Occipital lobe (tissue), 1 donor: ENCODE measurements at regions not wholly inside any gene's neighbourhood (a gene's known extent, or its start where the extent isn't known, plus 50 kb on each side); places are given as distances from the start of the nearest gene placed in this dataset.
"Not testable (repeated sequence)": the region's sequence is repeated elsewhere in the genome, so short reads cannot be mapped to it uniquely, and the experiment has no call there.

Experiments used
- DNase-seq: peaks from one replicate; lab custom pipeline; 2025; lab: John Stamatoyannopoulos, UW

DNA sequence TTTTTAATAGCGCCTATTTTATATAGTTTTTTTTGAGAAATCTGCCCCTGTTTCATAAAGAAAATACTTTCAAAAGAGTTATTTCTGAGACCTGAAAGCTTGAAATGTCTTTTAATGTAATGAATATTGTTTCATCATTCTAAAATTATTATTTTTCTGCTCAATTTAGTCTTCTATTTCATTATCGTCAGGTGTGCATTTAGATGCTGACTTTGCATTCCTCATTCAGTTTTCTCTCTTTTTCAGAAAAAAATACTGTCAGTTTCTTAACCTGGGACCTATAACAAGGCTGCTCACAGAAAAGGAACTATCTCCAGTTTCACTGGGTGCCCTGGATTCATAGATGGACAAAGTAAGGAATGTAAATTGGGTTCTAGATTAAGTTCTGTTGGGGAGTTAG is 1631.7 kb downstream of the SUCLG1 start:
- no peak for DNase-seq

DNA sequence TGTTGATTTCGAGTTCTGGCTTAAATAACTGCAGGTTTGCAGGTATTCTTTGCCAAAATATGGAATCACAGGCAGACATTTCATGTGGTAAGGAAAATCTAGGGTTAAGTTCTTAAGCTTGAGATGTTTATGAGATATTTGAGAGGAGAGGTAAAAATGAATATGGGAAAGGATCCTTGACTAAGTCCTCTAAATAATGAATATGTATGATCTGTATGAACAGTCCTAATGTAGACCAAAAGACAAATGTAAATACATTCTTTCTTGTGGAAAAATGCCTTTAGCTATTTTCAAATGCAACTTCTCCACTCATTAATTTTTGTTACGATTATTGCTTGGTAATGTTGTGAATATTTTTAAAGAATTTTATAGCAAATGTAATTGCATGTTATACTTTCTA is 1632.6 kb downstream of the SUCLG1 start:
- no peak for DNase-seq

- no peak for DNase-seq
Observed at GRCh38 chr2:82825410-82826090, 1633.5 kb downstream of the SUCLG1 start.

GRCh38 chr2:82823892-82824291 is 1635.2 kb downstream of the SUCLG1 start:
- DNase-seq: no peak

DNA sequence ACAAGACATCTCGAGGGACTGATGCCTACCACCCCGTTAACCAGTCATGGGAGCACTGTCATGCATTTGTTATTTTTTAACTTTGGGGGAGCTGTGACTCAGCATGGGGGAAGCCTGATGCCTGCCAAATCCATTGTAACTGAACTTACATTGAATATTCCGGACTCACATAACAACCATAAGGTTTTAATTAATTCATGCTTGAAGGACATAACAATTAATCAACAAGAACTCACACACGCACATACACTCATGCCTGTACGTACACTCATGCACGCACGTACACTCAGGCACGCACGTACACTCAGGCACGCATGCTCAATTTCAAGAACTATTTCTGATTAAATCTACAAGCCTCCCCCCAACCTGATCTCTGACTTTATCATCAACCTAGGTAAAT is 1639.1 kb downstream of the SUCLG1 start:
- no peak for DNase-seq

DNA sequence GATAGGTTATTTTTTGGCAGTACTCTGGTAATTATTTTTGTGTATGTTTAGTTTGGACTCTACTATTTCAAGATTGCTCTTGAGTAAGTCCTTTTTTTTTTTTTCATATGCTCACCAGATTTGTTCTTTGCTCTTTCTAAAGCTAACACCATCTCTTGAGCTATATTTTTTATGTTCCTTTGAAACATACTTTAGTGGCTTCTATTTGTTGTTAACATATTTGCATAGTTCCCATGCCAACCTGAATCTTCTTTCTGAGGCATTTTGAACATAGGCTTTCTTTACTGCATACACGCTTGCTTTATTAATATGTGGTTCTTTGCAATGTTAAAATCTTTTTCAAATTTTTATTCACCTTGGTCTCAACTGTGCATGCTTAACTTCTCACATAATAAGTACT is 1644.9 kb downstream of the SUCLG1 start:
- DNase-seq: no peak

DNA sequence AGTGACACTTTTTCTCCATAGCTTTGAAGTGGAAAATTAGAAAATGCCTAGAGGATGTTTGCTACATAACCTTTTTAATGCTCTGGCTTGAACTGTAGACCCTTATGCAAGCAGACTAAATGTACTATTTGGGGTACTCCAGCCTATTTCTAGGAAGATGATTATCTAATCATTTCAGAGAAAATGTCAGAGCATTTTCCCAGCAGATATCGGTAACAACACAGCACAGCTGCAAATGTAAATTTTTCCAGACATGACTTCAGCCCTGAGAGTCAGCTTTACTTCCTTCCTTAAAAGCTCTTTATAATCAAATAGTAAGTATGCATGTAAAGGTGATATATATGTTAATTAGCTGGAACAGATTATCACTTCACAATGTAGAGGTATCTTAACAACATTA is 1647.1 kb downstream of the SUCLG1 start:
- no peak for DNase-seq

- no peak for DNase-seq
Observed at GRCh38 chr2:82803307-82803706, 1655.8 kb downstream of the SUCLG1 start.

DNA sequence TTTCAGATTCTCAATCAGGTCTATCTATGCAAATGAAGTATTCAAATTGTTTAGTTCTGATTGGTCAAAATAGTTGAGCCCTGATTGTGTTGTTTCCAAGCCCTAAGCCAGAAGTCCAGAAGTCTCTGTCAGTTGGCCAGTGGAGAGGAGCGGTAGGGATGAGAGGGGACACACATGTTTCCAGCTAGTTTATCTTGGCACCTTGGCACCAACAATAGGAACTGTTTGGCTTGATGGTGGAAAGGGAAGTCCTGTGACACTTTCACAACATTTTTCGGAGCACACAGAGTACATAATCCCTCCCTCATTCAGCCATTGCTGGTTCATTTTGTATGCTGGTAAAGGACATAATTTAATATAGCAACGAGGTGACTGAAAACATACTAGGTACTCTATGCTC is 1661.6 kb downstream of the SUCLG1 start:
- no peak for DNase-seq

- no peak for DNase-seq
Observed at GRCh38 chr2:82796132-82796531, 1662.9 kb downstream of the SUCLG1 start.

- no peak for DNase-seq
Observed at GRCh38 chr2:82795446-82795845, 1663.6 kb downstream of the SUCLG1 start.

- DNase-seq: no peak
Observed at GRCh38 chr2:82793711-82794435, 1665.2 kb downstream of the SUCLG1 start.

DNA sequence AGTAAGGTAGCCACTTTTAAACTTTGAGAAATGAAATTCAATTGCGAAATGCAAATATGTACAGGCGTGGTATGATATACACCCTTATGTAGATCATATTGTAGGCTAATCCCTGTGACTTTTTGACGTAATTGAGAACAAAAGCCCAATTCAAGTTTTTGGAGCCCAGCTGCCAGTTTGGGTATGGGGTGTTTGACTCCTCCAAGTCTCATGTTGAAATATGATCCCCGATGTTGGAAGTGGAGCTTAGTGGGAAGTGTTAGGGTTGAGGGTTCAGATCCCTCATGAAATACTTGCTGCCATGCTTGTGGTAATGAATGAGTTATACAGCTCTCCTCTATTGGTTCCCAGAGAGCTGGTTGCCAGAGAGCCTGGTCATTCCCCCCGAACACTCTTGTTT is 1666.8 kb downstream of the SUCLG1 start:
- no peak for DNase-seq

GRCh38 chr2:82790206-82791021 is 1668.7 kb downstream of the SUCLG1 start:
- no peak for DNase-seq

- DNase-seq: no peak
Observed at GRCh38 chr2:82789851-82790205, 1669.3 kb downstream of the SUCLG1 start.

GRCh38 chr2:82781176-82781915 is 1677.7 kb downstream of the SUCLG1 start:
- DNase-seq: no peak

- no peak for DNase-seq
Observed at GRCh38 chr2:82780050-82780449, 1679.0 kb downstream of the SUCLG1 start.

GRCh38 chr2:82752396-82752795 is 1706.7 kb downstream of the SUCLG1 start:
- DNase-seq: no peak

DNA sequence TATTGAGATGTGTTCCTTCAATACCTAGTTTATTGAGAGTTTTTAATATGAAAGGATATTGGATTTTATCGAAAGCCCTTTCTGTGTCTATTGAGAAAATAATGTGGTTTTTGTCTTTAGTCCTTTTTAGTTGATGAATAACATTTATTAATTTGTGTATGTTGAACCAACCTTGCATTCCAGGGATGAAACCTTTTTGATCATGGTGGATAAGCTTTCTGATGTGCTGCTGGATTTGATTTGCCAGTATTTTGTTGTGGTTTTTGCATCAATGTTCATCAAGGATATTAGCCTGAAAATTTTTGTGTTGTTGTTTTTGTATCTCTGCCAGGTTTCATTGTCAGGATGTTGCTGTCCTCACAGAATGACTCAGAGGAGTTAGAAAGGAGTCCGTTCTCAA is 1710.4 kb downstream of the SUCLG1 start:
- no peak for DNase-seq

- DNase-seq: no peak
Observed at GRCh38 chr2:82740527-82740926, 1718.6 kb downstream of the SUCLG1 start.

DNA sequence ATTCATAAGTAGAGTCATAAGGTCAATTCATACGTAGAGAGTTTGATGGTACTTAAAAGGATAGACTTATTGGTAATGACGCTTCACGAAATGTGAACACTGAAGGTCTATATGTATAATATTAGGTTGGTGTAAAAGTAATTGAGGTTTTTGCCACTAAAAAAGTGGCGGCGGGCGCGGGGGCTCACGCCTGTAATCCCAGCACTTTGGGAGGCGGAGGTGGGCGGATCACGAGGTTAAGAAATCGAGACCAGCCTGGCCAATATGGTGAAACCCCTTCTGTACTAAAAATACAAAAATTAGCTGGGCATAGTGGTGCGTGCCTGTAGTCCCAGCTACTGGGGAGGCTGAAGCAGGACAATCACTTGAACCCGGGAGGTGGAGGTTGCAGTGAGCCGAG is 1721.1 kb downstream of the SUCLG1 start:
- not testable (repeated sequence) for DNase-seq

DNA sequence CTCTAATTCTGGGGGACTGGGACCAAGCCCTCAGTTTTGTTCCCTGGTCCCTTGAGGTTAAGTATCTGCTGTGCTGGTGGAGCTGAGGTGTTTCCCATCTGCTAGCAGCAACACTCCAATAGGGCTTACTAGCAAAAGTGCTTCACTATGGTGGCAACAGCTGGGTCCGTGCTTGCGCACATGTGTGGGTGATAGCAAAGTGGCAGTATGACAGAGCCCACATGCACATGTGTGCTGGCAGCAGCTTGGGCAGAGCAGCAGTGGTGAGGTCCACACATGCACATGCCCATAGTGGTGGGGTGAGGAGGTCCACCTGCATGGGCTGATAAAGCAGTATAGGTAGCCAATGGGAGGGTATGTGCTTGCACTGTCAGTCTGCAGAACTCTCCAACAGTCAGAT is 1723.7 kb downstream of the SUCLG1 start:
- DNase-seq: no peak
